ENCODE measurements at regions not wholly inside any gene's neighbourhood (a gene's known extent, or its start where the extent isn't known, plus 50 kb on each side); places are given as distances from the start of the nearest gene placed in this dataset.

DNA sequence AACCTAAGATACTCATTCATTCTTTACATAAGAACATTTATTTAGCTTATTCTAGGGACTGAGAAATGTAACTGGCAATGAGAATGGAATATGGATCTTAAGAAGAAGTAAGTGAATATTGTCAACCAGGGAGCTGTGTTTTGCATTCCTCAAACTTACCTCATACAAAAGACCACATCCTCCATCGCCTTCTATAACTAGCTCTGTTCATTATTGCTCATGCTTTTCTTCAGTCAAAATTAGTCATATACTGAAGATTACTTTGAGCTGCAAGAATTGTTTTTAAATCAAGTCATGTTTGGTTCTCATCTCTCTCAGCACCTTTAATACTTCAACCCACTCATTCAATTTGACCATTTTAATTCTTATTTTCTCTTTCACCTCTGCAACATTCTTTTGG, 140.3 kb upstream of the RASA1 start:
- TF ChIP-seq, protein P1, sequence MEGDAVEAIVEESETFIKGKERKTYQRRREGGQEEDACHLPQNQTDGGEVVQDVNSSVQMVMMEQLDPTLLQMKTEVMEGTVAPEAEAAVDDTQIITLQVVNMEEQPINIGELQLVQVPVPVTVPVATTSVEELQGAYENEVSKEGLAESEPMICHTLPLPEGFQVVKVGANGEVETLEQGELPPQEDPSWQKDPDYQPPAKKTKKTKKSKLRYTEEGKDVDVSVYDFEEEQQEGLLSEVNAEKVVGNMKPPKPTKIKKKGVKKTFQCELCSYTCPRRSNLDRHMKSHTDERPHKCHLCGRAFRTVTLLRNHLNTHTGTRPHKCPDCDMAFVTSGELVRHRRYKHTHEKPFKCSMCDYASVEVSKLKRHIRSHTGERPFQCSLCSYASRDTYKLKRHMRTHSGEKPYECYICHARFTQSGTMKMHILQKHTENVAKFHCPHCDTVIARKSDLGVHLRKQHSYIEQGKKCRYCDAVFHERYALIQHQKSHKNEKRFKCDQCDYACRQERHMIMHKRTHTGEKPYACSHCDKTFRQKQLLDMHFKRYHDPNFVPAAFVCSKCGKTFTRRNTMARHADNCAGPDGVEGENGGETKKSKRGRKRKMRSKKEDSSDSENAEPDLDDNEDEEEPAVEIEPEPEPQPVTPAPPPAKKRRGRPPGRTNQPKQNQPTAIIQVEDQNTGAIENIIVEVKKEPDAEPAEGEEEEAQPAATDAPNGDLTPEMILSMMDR (IDR thresholded peaks at IDR 0.05; ENCODE audit: extremely low read depth in 1 of 2, insufficient read depth in 1 of 2, low read depth in 1 of 2, low read length in 2 of 2) = no peak
- TF ChIP-seq EZH2 (IDR thresholded peaks at IDR 0.05; ENCODE audit: borderline replicate concordance, low read depth, low read length, severe bottlenecking) (no peak), POLR2AphosphoS5 (IDR thresholded peaks at IDR 0.05; ENCODE audit: insufficient read depth, low read depth, low read length) (no peak), FOS (IDR thresholded peaks at IDR 0.05; ENCODE audit: borderline replicate concordance, insufficient read depth, low read length) (no peak), JUN (IDR thresholded peaks at IDR 0.05; ENCODE audit: borderline replicate concordance, insufficient read depth, insufficient read length, low read depth) (no peak), POLR2A (IDR thresholded peaks at IDR 0.05; ENCODE audit: low read depth, low read length) (no peak), GATA2 (IDR thresholded peaks at IDR 0.05; ENCODE audit: insufficient read depth, insufficient read length, low read depth, low read length) (no peak)
